Activated T-cell treated with anti-CD3 and anti-CD28 coated beads for 48 hours (primary cell): ENCODE measurements at regions not wholly inside any gene's neighbourhood (a gene's known extent, or its start where the extent isn't known, plus 50 kb on each side); places are given as distances from the start of the nearest gene placed in this dataset.

ENCODE experiments used
- DNase-seq: peaks from one replicate; pipeline ENCODE4 v3.0.0-alpha.2; 2020; ENCODE audit warnings: low read depth

- DNase-seq: no peak
Observed at GRCh38 chr18:32621034-32621433, 150.4 kb upstream of the GAREM1 start.

DNA sequence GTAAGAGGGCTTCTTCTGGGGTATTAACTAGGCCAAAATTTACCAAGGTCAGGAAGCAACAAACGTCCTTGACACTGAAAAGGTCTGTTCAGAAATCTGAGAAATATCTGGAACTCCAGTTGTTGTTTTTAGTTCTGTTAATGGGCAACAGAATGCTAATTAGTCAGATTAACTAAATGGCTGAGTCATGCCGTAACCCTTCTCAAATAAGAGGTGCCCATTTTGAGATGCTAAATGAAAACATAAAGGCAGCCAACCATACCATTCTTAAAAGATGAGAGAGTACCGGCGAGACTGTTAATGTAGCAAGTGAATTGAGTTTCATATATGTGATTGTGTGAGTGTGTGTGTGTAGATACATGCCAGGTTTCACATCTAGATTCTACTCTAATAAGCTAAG is 147.9 kb upstream of the GAREM1 start:
- DNase-seq: no peak

GRCh38 chr18:32613821-32614220 is 143.1 kb upstream of the GAREM1 start:
- DNase-seq: no peak

DNA sequence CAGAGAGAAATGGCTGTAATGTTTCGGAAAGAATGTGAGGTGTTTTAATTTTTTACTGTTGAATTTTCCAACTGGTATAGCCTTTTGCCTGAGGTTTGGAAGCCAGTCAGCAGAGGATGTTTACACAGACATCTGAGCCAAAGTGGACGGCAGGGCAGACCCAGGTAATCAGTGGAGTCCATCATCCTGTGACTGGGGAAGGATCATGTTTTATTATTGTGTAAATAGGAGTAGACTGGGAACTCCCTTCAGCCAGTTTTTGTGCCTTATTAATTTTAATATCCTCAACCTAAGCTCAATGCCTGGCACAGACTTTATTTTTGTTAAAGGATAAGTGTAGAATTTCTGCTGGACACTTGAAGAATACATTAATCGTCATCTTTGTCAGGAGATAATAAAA is 142.0 kb upstream of the GAREM1 start:
- no peak for DNase-seq

DNA sequence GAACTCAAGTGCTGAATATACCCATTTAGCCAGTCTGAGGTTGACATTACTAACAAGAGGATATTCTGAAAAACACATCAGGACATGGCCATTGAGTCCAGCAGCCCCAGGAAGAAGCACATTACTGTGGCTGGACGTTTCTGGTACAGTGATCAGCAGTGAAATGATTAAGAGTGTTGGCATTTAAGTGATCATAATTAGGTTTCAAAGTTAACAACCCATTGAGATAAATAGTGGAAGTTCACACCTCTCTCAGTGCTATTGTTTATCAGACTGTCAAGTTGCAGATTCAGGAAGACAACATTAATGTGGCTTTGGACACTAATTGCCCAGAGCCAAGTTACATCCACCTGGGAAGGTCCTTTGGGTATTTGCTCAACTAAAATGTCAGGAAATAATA is 139.5 kb upstream of the GAREM1 start:
- DNase-seq: no peak

- no peak for DNase-seq
Observed at GRCh38 chr18:32607816-32608215, 137.1 kb upstream of the GAREM1 start.

DNA sequence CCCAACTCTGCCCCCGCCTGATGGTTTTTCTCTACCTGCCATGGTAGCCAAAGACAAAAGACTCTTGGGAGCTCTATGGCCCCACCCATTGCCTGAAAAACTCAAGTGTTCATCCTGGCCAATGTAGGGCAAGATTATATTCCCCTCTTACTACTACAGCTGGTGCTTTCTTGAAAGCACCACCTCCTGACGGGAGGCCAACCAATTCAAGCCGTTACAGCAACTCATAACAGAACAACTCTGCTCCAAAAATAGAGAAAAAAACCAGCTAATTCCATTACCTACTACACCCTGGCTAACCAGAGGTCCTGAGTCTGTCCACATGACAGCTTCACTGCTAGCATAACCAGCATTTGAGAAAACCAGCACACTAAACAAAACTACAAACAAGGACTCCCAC is 127.5 kb upstream of the GAREM1 start:
- DNase-seq: no peak

GRCh38 chr18:32596501-32596900 is 125.8 kb upstream of the GAREM1 start:
- DNase-seq: no peak

DNA sequence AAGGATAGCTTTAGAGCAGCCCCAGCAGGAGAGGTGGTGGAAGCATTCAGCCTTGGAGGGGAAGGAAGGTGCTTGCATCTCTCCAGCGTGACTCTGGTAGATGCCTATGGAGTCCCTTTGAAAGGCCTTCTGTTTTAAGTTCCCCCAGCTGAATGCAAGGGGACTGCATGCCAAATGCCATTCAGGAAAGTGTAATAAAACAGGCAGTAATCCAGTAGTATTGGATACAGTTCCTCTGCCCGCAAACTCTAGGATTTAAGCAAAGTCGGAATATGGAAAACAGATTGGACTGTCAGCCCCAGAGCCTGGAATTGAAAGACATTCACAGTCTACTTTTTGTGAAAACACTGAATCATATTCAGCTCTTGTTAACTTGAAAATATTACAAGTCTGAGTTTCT is 125.2 kb upstream of the GAREM1 start:
- no peak for DNase-seq

- DNase-seq: no peak
Observed at GRCh38 chr18:32588191-32588590, 117.5 kb upstream of the GAREM1 start.

- DNase-seq: no peak
Observed at GRCh38 chr18:32583431-32583830, 112.7 kb upstream of the GAREM1 start.

- no peak for DNase-seq
Observed at GRCh38 chr18:32582455-32582854, 111.8 kb upstream of the GAREM1 start.

- no peak for DNase-seq
Observed at GRCh38 chr18:32577561-32577960, 106.9 kb upstream of the GAREM1 start.

GRCh38 chr18:32576296-32576916 is 105.7 kb upstream of the GAREM1 start:
- no peak for DNase-seq

DNA sequence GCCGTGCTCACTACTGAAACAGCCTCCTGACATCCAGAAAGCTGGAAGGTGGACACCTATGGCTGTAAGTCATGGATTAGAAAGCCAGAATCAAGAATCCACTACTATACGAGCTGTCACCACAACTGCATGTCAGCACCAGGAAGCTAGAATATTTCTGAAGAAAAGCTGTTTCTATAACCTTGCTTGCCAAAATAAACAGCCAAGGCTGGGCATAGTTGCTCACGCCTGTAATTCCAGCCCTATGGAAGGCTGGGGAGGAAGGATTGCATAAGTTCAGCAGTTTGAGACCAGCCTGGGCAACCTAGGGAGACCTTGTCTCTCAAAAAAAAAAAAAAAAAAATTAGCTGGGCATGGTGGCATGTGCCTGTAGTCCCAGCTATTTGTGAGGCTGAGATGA is 96.3 kb upstream of the GAREM1 start:
- DNase-seq: no peak

DNA sequence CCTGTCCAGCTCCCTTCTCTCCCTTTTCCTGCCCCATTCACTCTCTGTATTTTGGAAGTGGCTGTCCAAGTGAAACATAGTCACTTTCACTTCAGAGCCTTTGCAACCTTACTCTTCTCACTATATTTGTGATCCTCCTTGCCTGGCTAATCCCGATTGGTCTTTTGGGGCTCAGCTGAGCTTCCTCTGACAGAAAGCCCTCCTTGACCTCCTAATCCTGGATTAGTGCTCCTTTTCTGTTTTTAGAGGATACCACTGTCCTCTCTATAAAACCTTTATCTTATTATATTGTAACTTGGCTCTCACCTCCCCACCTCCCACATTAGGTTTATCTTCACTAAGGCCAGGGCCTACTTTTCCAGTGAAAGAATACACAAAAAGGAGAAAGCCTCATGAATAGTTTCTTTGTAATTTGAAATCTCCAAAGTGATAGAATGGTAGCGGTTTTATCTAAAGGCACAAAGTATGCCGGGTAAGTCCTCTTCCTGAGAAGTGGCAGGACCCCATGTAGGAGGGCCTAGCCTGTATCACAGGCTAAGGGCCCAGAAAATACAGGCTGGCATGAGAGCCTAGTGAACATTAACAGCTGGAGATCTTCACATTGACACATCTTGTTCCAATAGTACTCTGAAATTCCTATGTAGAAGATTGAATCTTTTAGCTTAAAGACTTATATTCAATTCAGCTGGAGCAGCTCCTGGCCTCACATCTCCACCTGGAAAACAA is 83.1 kb upstream of the GAREM1 start:
- DNase-seq: no peak

DNA sequence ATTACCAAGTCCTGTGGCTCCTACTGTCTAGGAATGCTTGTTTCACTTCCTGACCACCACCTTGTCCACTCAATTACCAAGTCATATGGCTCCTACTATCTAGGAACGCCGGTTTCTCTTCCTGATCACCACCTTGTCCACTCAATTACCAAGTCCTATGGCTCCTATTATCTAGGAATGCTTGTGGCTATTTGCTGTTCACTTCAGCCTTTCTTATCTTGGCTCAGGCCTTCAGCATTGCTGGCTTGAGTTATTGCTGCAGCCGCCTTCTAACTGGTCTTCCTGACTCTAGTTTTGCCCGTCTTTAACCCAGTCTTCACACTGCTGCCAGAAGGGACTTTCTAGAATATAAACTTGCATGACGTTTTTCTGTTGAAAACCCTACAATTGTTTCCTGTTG is 82.5 kb upstream of the GAREM1 start:
- no peak for DNase-seq

DNA sequence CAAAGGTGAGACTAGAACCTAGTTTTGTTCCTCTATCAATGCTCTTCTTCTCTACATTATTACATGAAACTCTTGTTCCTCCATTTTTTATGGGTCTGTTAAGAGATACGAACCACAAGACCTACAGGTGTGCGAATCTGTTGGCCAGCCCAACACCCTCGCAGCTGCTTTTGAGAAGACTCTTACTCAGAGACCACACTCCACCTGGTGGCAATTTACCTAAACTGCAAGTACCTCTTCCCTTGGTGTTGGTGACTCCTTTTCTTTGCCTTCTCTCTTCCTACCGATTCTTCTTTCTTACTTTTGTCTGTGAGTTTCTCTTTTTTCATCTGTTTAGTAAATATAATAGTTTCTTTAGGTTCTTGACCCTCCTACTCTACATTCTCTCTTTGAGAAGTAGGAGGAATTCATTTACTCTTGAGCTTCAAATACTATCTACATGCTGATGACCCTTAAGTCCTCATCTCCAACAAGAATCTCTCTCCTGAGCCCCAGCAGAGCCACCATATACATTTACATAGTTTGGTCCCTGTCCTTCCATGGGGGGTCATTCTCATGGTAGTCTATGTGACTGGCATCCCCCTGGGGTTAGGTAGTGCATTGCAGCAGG is 81.8 kb upstream of the GAREM1 start:
- DNase-seq: peak; percentile 7

- no peak for DNase-seq
Observed at GRCh38 chr18:32550963-32551362, 80.3 kb upstream of the GAREM1 start.

DNA sequence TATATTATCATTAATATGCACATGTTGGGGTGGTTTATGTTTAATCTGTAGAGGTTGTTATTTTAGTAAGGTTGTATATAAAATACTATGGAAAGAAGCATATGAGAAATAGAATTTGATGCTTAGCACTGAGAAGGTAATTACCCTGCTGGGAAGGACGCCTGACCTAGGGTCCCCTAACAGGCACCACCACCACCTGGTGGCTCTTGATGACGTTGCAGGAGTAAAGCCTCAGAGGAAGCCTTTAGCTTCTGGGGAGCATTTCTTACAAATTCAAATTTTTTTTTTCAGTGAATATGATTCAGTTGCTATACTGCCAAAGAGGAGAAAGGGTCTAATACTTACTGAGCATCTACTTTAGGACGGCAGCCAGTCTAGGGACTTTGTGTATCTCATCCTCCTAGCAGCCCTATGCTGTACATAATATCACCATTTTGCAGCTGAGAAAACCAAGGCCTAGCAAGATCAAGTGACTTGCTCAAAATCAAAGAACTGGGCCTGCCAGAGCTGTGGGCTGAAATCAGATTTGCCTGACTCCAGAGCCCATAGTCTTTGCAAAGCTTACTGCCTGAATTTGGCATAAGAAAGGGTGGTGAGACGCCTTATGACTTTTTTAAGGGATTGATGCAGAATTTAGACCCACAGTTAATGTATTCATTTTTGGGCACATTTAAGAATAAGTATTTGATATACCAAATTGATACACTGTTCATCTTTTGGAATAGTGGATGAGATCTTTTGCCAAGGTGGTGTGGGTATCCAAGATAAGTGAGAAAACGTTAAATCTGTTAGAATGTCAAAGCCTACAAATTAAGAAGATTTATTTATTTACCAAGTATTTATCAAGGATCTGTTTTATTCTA is 78.8 kb upstream of the GAREM1 start:
- peak; percentile 25 for DNase-seq

DNA sequence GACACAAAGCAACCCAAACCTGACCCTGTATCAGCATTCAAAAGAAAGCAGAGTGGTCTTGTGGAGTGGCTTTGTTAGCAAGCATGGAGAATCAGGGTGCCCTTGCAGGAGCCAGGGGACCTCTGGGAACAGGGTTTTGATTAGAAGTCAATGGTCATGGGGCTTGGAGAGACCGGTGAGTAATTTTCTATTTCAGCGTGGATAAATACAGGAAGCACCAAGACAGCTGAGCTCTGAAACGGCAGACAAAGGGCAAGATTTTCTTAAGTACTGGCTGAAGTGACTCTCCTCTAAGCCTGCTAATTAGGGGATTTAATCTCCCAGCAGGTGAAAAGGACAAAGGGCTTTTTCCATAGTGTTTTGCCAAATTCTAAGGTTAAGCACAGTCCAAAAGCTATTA is 78.0 kb upstream of the GAREM1 start:
- no peak for DNase-seq

GRCh38 chr18:32545631-32546030 is 74.9 kb upstream of the GAREM1 start:
- DNase-seq: no peak

- DNase-seq: no peak
Observed at GRCh38 chr18:32544088-32544487, 73.4 kb upstream of the GAREM1 start.
